ENCODE measurements at regions not wholly inside any gene's neighbourhood (a gene's known extent, or its start where the extent isn't known, plus 50 kb on each side); places are given as distances from the start of the nearest gene placed in this dataset.

- H3T11ph ChIP-seq (ENCODE audit: low read length) = no peak overlapping the region
- H3K56ac ChIP-seq (ENCODE audit: insufficient read length, low read depth, low read length) = no peak overlapping the region
- no peaks in the 10 kb centered on the region for H3K79me1 ChIP-seq (ENCODE audit: insufficient read depth, low read depth, low read length, poor library complexity, severe bottlenecking)
- H3K23ac ChIP-seq (ENCODE audit: insufficient read length, low read depth, low read length) = no peak overlapping the region
- H3K4me2 ChIP-seq (ENCODE audit: insufficient read depth, insufficient read length, low read length) = no peak overlapping the region
- no peaks in the 10 kb centered on the region for H3K79me2 ChIP-seq (ENCODE audit: insufficient read depth, low read length)
- no peak overlapping the region for H2BK12ac ChIP-seq (ENCODE audit: insufficient read length, low read depth, low read length)
- no peak overlapping the region for H4K91ac ChIP-seq (ENCODE audit: insufficient read length, low read depth, low read length)
- no peak overlapping the region for H3K9ac ChIP-seq (ENCODE audit: extremely low read depth, insufficient read length, low read length)
- H4K5ac ChIP-seq (ENCODE audit: insufficient read length, low read depth, low read length) = no peak overlapping the region
- no peaks in the 10 kb centered on the region for H3K23me2 ChIP-seq (ENCODE audit: insufficient read length, low read depth, low read length, poor library complexity, severe bottlenecking)
- peaks cover 8 to 12% of the 10 kb centered on the region in 2 experiments for H3K9me3 Mint-ChIP-seq
- H3K27me3 ChIP-seq (ENCODE audit: insufficient read depth, low read length) = no peaks in the 10 kb centered on the region
- no peak overlapping the region for H2BK120ac ChIP-seq (ENCODE audit: low read depth, low read length, poor library complexity, severe bottlenecking)
- no peak overlapping the region for H2BK15ac ChIP-seq (ENCODE audit: low read depth, low read length)
- no peak overlapping the region for H3K18ac ChIP-seq (ENCODE audit: insufficient read length, low read depth, low read length)
- no peaks in the 10 kb centered on the region for H3K4me1 ChIP-seq (ENCODE audit: insufficient read depth, low read length)
- H4K8ac ChIP-seq (replicated peaks; ENCODE audit: insufficient read length, low read depth, low read length) = no peak overlapping the region
- TF ChIP-seq CTCF (conservative IDR thresholded peaks at IDR 0.05) = no peak
- H2BK20ac ChIP-seq (ENCODE audit: low read depth, low read length, poor library complexity, severe bottlenecking) = no peak overlapping the region
- H3K27me3 Mint-ChIP-seq (ENCODE audit: low read depth) = no peaks in the 10 kb centered on the region
- no peak overlapping the region for H2AK5ac ChIP-seq (ENCODE audit: insufficient read length, low read length)
- H4K20me1 ChIP-seq (ENCODE audit: control insufficient read depth, insufficient read depth, insufficient read length) = no peaks in the 10 kb centered on the region
- no peak overlapping the region for H3K14ac ChIP-seq (ENCODE audit: insufficient read depth, low read length)
- H3K27ac Mint-ChIP-seq = no peak overlapping the region
- no peak overlapping the region for H3K27ac ChIP-seq (ENCODE audit: insufficient read length, low read depth, low read length)
- H3K36me3 Mint-ChIP-seq (ENCODE audit: insufficient read depth in 1 of 3, low read depth in 3 of 3) = peaks cover 0 to 11% (median 5%) of the 10 kb centered on the region in 3 experiments; a peak in 4 of 7 replicates
- no peak overlapping the region for H3K4ac ChIP-seq (ENCODE audit: low read depth, low read length)
- H2BK5ac ChIP-seq (ENCODE audit: insufficient read length, low read length) = no peak overlapping the region
- no peak for DNase-seq
- no peaks in the 10 kb centered on the region for H3K9me3 ChIP-seq (ENCODE audit: control insufficient read depth, low read depth, low read length)
- H3K4me1 Mint-ChIP-seq = peaks cover 0 to 2% of the 10 kb centered on the region in 2 experiments; a peak in 1 of 4 replicates
- WGBS (ENCODE audit: extremely low coverage, insufficient read length, low lambda C conversion rate) = no CpG with 5 or more reads among the region's 8 CpGs
- H2AFZ ChIP-seq (ENCODE audit: low read length) = no peak overlapping the region
- H3K4me3 Mint-ChIP-seq = no peak overlapping the region
These were observed 380.5 kb downstream of the C6orf118 start for GRCh38 chr6:164928728-164929407.

All from H9 (cell line).